Mesothelial cell of epicardium (in vitro differentiated cells): ENCODE measurements at regions not wholly inside any gene's neighbourhood (a gene's known extent, or its start where the extent isn't known, plus 50 kb on each side); places are given as distances from the start of the nearest gene placed in this dataset.

Source experiments
- DNase-seq, 2 experiments: peaks; one replicate each; pipeline ENCODE4 v3.0.0; 2021; ENCODE audit warnings: low spot score in 2 of 2; ENCODE audit not compliant: unreplicated experiment in 2 of 2
- H3K27ac Mint-ChIP-seq: 2 replicates; pipeline ENCODE4 v1.8.0; 2021; ENCODE audit warnings: mixed read lengths
- H3K27me3 Mint-ChIP-seq: 2 replicates; pipeline ENCODE4 v1.8.0; 2021; ENCODE audit warnings: low read depth, mixed read lengths
- H3K36me3 Mint-ChIP-seq: 2 replicates; pipeline ENCODE4 v1.8.0; 2021; ENCODE audit warnings: mixed read lengths
- H3K4me1 Mint-ChIP-seq: 2 replicates; pipeline ENCODE4 v1.8.0; 2021; ENCODE audit warnings: mixed read lengths
- H3K4me3 Mint-ChIP-seq: 2 replicates; pipeline ENCODE4 v1.8.0; 2021; ENCODE audit warnings: mild to moderate bottlenecking, moderate library complexity, mixed read lengths
- H3K9me3 Mint-ChIP-seq: 2 replicates; pipeline ENCODE4 v1.8.0; 2021; ENCODE audit warnings: mixed read lengths
- TF ChIP-seq, protein P1 (sequence below): fragments of 200-600 bp; sonication (generic); IDR thresholded peaks from one replicate; pipeline ENCODE4 v1.5.0; 2021; ENCODE audit warnings: antibody characterized with exemption; ENCODE audit not compliant: unreplicated experiment

DNA sequence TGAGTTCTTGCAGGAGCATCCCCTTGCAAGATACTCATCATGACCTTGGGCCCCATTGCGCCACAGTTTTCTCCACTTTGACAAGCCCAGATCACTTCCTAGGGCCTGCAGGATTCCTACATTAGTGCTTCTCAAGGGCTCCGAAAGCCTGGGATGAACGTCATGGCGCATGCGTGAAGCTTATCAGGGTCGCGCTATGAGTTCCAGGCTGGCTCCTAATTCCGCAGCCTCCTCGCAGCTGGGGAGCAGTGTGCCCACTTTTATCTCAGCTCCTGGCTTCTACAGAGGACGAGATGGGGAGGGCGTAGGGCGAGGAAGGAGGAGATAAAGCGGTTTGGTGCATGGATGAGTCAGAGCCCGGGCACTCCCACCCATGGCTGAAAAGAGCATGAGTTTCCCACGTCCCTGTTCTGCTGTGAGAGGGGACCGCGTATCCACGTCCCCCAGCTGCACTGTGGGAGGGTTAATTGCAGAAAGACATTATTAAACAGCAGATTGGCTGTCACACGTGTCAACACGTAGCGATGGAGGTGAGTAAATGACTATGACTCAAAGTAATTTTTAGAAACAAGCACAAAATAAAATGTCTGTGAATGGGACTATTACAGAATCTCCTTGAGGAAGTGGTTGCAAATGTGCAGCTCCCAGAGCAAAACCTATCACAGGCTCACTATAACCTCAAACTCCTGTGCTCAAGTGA is 72.9 kb upstream of the DSP start:
- TF ChIP-seq, protein P1, sequence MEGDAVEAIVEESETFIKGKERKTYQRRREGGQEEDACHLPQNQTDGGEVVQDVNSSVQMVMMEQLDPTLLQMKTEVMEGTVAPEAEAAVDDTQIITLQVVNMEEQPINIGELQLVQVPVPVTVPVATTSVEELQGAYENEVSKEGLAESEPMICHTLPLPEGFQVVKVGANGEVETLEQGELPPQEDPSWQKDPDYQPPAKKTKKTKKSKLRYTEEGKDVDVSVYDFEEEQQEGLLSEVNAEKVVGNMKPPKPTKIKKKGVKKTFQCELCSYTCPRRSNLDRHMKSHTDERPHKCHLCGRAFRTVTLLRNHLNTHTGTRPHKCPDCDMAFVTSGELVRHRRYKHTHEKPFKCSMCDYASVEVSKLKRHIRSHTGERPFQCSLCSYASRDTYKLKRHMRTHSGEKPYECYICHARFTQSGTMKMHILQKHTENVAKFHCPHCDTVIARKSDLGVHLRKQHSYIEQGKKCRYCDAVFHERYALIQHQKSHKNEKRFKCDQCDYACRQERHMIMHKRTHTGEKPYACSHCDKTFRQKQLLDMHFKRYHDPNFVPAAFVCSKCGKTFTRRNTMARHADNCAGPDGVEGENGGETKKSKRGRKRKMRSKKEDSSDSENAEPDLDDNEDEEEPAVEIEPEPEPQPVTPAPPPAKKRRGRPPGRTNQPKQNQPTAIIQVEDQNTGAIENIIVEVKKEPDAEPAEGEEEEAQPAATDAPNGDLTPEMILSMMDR: no peak
- Mint-ChIP-seq H3K36me3 (no peaks in the 10 kb centered on the region), H3K9me3 (no peaks in the 10 kb centered on the region), H3K27me3 (no peaks in the 10 kb centered on the region), H3K4me1 (peaks cover 38% of the 10 kb centered on the region), H3K4me3 (peak overlapping the region; percentile 75), H3K27ac (peak overlapping the region; percentile 90)
- DNase-seq: no peak

DNA sequence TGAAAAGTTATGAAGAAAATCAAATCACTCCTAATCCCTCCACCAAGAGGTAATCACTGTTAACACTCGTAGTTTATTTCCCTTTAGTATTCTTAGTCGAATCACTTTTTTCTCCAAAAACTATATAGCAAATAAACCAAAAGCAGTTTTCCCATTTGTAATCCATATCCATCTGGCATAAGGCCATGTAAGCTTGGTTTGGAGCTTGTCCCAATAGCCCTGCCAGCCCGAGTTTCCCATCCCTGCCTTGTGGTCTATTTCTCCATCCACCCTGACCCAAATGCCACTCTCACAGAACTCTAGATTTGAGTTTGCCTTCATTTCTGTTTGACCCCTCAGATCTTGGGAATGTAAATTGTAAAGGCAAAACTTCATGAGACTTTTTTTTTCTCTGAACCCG is 71.8 kb upstream of the DSP start:
- peak overlapping the region; percentile 3 for H3K4me3 Mint-ChIP-seq
- TF ChIP-seq, protein P1: no peak
- no peaks in the 10 kb centered on the region for H3K9me3 Mint-ChIP-seq
- no peak for DNase-seq
- no peaks in the 10 kb centered on the region for H3K36me3 Mint-ChIP-seq
- H3K4me1 Mint-ChIP-seq: peaks cover 41% of the 10 kb centered on the region
- H3K27ac Mint-ChIP-seq: peak overlapping the region; percentile 1
- H3K27me3 Mint-ChIP-seq: no peaks in the 10 kb centered on the region

DNA sequence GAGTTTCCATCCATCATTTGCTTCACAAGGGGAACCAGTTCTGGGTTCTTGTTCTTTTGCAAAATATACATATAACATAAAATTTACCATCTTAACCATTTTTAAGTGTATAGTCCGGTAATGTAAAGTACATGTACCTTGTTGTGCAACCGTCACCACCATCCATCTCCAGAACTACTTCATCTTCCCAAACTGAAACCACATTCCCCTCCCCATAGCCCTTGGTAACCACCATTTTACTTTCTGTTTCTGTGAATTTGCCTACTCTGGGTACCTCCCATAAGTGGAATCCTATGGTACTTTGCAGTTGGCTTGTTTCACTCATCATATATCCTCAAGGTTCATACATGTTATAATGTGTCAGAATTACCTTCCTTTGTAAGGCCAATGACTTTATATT is 70.3 kb upstream of the DSP start:
- TF ChIP-seq, protein P1: no peak
- Mint-ChIP-seq H3K36me3 (no peaks in the 10 kb centered on the region), H3K9me3 (no peaks in the 10 kb centered on the region), H3K4me3 (no peak overlapping the region), H3K27ac (no peak overlapping the region), H3K4me1 (peaks cover 41% of the 10 kb centered on the region), H3K27me3 (no peaks in the 10 kb centered on the region)
- no peak for DNase-seq

DNA sequence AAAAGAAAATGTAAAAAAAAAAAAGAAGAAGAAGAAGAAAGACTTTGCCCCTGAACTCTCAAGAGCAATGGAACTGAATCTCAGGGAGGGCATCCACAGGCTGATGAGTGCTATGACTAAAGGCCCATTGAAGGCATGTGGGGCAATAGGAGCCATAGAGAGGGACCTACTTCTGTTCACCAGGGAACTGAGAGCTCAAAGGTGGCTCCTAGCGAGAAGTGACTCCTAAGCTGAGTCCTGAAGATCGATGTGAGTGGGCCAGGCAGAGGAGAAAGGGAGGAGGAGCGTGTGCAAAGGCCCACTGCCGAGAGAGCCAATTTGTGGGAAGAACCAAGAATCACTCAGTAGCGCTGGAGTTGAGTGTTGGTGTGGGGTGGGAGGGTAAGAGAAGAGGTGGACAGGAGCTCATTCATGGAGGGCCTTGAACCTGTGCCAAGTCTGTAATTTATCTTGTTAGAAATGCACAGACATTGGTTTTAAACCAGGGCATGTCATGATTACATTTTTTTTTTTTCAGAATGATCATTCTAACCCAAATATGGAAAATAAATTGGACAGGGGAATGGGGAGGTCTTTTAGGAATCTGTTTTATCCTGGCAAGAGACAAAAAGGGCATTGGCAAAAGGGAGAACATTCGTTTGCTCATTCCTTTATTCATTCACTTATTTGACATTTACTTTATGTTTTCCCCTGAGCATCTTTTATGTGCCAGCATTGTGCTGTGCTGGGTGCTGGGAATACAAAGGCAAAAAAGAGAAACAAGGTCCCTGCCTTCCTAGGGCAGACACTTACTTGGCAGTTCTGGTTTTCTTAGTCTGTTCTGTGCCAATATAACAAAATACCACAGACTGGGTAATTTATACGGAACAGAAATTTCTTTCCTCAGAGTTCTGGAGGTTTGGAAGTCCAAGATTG is 67.4 kb upstream of the DSP start:
- H3K27me3 Mint-ChIP-seq: no peaks in the 10 kb centered on the region
- peaks cover 15% of the 10 kb centered on the region for H3K4me1 Mint-ChIP-seq
- no peak overlapping the region for H3K4me3 Mint-ChIP-seq
- DNase-seq: no peak
- TF ChIP-seq, protein P1: no peak
- H3K9me3 Mint-ChIP-seq: no peaks in the 10 kb centered on the region
- no peaks in the 10 kb centered on the region for H3K36me3 Mint-ChIP-seq
- peak overlapping the region; percentile 70 for H3K27ac Mint-ChIP-seq

DNA sequence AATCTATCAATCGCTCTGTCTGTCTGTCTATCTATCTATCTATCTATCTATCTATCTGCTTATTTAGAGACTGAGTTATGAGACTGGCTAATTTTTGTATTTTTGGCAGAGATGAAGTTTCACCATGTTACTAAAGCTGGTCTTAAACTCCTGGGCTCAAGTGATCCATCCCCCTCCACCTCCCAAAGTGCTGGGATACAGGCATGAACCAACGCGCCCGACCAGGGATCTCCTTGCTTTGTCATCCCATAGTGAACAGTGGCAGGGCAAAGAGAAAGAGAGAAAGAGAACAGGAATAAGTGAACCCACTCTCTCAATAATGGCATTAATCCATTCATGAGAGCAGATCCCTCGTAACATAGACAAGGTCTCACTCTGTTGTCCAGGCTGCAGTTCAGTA is 66.4 kb upstream of the DSP start:
- Mint-ChIP-seq H3K4me1 (peaks cover 18% of the 10 kb centered on the region), H3K27ac (no peak overlapping the region), H3K9me3 (no peaks in the 10 kb centered on the region), H3K36me3 (no peaks in the 10 kb centered on the region), H3K4me3 (no peak overlapping the region), H3K27me3 (no peaks in the 10 kb centered on the region)
- no peak for DNase-seq
- TF ChIP-seq, protein P1: no peak
